Loucy (cell line): ENCODE measurements at regions not wholly inside any gene's neighbourhood (a gene's known extent, or its start where the extent isn't known, plus 50 kb on each side); places are given as distances from the start of the nearest gene placed in this dataset.

Source experiments
- CTCF ChIP-seq: fragments of 200-600 bp; sonication (generic); conservative IDR thresholded peaks from 2 replicates; pipeline ENCODE4 v1.5.1; 2014; ENCODE audit warnings: mild to moderate bottlenecking, antibody characterized with exemption, low read length
- EZH2phosphoT487 ChIP-seq: fragments of 200-600 bp; IDR thresholded peaks from 2 replicates; pipeline ENCODE4 v1.6.1; 2018; ENCODE audit warnings: antibody characterized with exemption, mild to moderate bottlenecking, moderate library complexity, borderline replicate concordance

- TF ChIP-seq CTCF (no peak), EZH2phosphoT487 (no peak)
Observed at GRCh38 chr12:95390192-95390591, 83.8 kb upstream of the METAP2 start.
